Gastroesophageal sphincter (tissue), 4 donors: ENCODE measurements at regions not wholly inside any gene's neighbourhood (a gene's known extent, or its start where the extent isn't known, plus 50 kb on each side); places are given as distances from the start of the nearest gene placed in this dataset.

ENCODE experiments used
- ATAC-seq: fragments of 150-250 bp; one replicate; pipeline ENCODE4 v1.9.1; 2016; ENCODE audit warnings: mild to moderate bottlenecking, moderate library complexity
- H3K27ac ChIP-seq, 4 donors: fragments of 200-600 bp; sonication (generic) in 3 of 4; 1 replicate in 3 of 4; 2 replicates in 1 of 4; pipeline ENCODE4 v1.5.1; 2016 to 2019
- H3K27me3 ChIP-seq: fragments of 200-600 bp; sonication (generic); one replicate; pipeline ENCODE4 v1.5.1; 2019
- H3K36me3 ChIP-seq, 2 donors: fragments of 200-600 bp; sonication (generic); one replicate each; pipeline ENCODE4 v1.5.1; 2019; ENCODE audit warnings: control low read depth in 1 of 2
- H3K4me1 ChIP-seq, 3 donors: fragments of 200-600 bp; sonication (generic); 1 replicate in 2 of 3; 2 replicates in 1 of 3; pipeline ENCODE4 v1.5.1; 2016 to 2019; ENCODE audit warnings: control low read depth in 2 of 3
- H3K4me3 ChIP-seq, 2 donors: fragments of 200-600 bp; sonication (generic); one replicate each; pipeline ENCODE4 v1.5.1; 2019; ENCODE audit warnings: mild to moderate bottlenecking in 1 of 2, moderate library complexity in 1 of 2
- H3K9me3 ChIP-seq, 3 donors: fragments of 200-600 bp; sonication (generic); one replicate each; pipeline ENCODE4 v1.5.1; 2017 to 2019; ENCODE audit warnings: control low read depth in 2 of 3
- CTCF ChIP-seq, 4 experiments: fragments of 200-600 bp in 2 of 4; fragments of 450-650 bp in 2 of 4; sonication (generic) in 1 of 4; IDR thresholded peaks; one replicate each; pipeline ENCODE4 v1.5.1; 2017 to 2019; ENCODE audit warnings: antibody characterized with exemption in 4 of 4, mild to moderate bottlenecking in 2 of 4, moderate library complexity in 2 of 4
- EP300 ChIP-seq: sonication (generic); formaldehyde crosslinking; IDR thresholded peaks from one replicate; pipeline ENCODE4 v1.6.1; 2017; ENCODE audit warnings: antibody characterized with exemption, mild to moderate bottlenecking
- POLR2A ChIP-seq, 2 donors: fragments of 450-650 bp; IDR thresholded peaks; one replicate each; pipeline ENCODE4 v1.6.1; 2017; ENCODE audit warnings: antibody characterized with exemption in 2 of 2, mild to moderate bottlenecking in 2 of 2, moderate library complexity in 1 of 2
- POLR2AphosphoS5 ChIP-seq: sonication (generic); formaldehyde crosslinking; IDR thresholded peaks from one replicate; pipeline ENCODE4 v1.6.1; 2017; ENCODE audit warnings: antibody characterized with exemption
- WGBS, 2 donors: methylation state at CpG; one replicate each; pipeline ENCODE4 v1.1.5; 2018; ENCODE audit warnings: low coverage in 1 of 2; 5-methylcytosine and 5-hydroxymethylcytosine counted together

- no peaks in the 10 kb centered on the region for H3K27me3 ChIP-seq
- 89 to 92% methylated on average over 4 of the region's 4 CpGs for WGBS, 2 donors
- no peak overlapping the region for H3K4me3 ChIP-seq
- H3K4me1 ChIP-seq: no peaks in the 10 kb centered on the region
- no peak for ATAC-seq
- no peaks in the 10 kb centered on the region for H3K36me3 ChIP-seq
- H3K9me3 ChIP-seq: no peaks in the 10 kb centered on the region
- TF ChIP-seq EP300: no peak
- no peak for TF ChIP-seq POLR2A (IDR thresholded peaks at IDR 0.05)
- TF ChIP-seq CTCF (IDR thresholded peaks at IDR 0.05): no peak
- no peak for TF ChIP-seq POLR2AphosphoS5
- no peak overlapping the region for H3K27ac ChIP-seq
Observed at GRCh38 chr12:17591005-17591681, 498.9 kb downstream of the RERGL start.

GRCh38 chr12:17588968-17589367 lies 501.0 kb downstream of the RERGL start:
- Histone ChIP-seq H3K4me1 (no peaks in the 10 kb centered on the region), H3K27ac (no peak overlapping the region), H3K36me3 (no peaks in the 10 kb centered on the region), H3K27me3 (no peaks in the 10 kb centered on the region), H3K9me3 (no peaks in the 10 kb centered on the region), H3K4me3 (no peak overlapping the region)
- TF ChIP-seq POLR2A (IDR thresholded peaks at IDR 0.05) (no peak), EP300 (no peak), CTCF (IDR thresholded peaks at IDR 0.05) (peak in 1 of 4 experiments; percentile 21)
- ATAC-seq: no peak
- WGBS, 2 donors: 36 to 47% methylated on average over 5 of the region's 5 CpGs

- H3K9me3 ChIP-seq: no peaks in the 10 kb centered on the region
- WGBS, 2 donors: 40 to 47% methylated on average over 5 to 6 of the region's 6 CpGs
- no peak for TF ChIP-seq POLR2AphosphoS5
- TF ChIP-seq EP300: no peak
- no peak for TF ChIP-seq POLR2A (IDR thresholded peaks at IDR 0.05)
- TF ChIP-seq CTCF (IDR thresholded peaks at IDR 0.05): no peak
- no peak overlapping the region for H3K4me3 ChIP-seq
- no peaks in the 10 kb centered on the region for H3K36me3 ChIP-seq
- no peak for ATAC-seq
- no peaks in the 10 kb centered on the region for H3K4me1 ChIP-seq
- no peak overlapping the region for H3K27ac ChIP-seq
- no peaks in the 10 kb centered on the region for H3K27me3 ChIP-seq
Observed at GRCh38 chr12:17579205-17580026, 510.6 kb downstream of the RERGL start.

DNA sequence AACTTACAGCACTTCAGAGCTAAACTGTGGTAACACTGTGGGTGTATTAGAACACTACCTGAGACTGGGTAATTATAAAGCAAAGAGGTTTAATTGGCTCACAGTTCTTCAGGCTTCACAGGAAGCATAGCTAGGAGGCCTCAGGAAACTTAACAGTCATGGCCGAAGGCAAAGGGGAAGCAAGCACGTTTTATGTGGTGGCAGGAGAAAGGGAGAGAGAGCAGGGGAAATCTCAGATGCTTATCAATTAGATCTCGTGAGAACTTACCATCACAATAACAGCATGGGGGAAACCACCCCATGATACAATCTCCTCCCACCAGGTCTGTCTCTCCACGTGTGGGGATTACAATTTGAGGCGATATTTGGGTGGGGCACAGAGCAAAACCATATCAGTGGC lies 512.6 kb downstream of the RERGL start:
- TF ChIP-seq POLR2A (IDR thresholded peaks at IDR 0.05) (no peak), EP300 (no peak), POLR2AphosphoS5 (no peak), CTCF (IDR thresholded peaks at IDR 0.05) (no peak)
- Histone ChIP-seq H3K9me3 (no peaks in the 10 kb centered on the region), H3K27me3 (no peaks in the 10 kb centered on the region), H3K27ac (no peak overlapping the region), H3K4me1 (no peaks in the 10 kb centered on the region), H3K36me3 (no peaks in the 10 kb centered on the region), H3K4me3 (no peak overlapping the region)
- WGBS, 2 donors: 58 to 89% methylated on average over 3 to 5 of the region's 5 CpGs
- no peak for ATAC-seq

DNA sequence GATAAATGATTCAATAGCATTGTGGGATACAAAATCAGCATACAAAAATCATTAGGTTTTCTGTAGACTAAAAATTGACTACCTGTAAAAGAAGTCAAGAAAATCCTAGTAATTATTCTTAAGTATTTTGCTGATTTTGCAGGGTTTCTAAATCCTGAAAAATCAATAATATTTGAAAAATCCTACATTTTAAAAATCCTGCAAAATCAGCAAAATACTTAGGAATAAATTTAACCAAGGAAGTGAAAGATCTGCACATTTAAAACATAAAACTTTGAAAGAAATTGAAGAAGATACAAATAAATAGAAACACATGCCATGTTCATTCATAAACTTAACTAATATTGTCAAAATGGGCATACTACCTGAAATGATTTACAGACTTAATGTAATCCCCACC lies 517.7 kb downstream of the RERGL start:
- Histone ChIP-seq H3K4me3 (no peak overlapping the region), H3K36me3 (no peaks in the 10 kb centered on the region), H3K27me3 (no peaks in the 10 kb centered on the region), H3K4me1 (no peaks in the 10 kb centered on the region), H3K9me3 (no peaks in the 10 kb centered on the region), H3K27ac (no peak overlapping the region)
- ATAC-seq: no peak
- TF ChIP-seq CTCF (IDR thresholded peaks at IDR 0.05) (no peak), EP300 (no peak), POLR2A (IDR thresholded peaks at IDR 0.05) (no peak), POLR2AphosphoS5 (no peak)
